HG02763 (cell line): ENCODE measurements at regions not wholly inside any gene's neighbourhood (a gene's known extent, or its start where the extent isn't known, plus 50 kb on each side); places are given as distances from the start of the nearest gene placed in this dataset.

ENCODE experiments used
- ATAC-seq: cut with Tn5 transposase; IDR thresholded peaks from one replicate; pipeline ENCODE4 v1.9.1; 2021; ENCODE audit warnings: mild to moderate bottlenecking, moderate library complexity; ENCODE audit not compliant: unreplicated experiment

DNA sequence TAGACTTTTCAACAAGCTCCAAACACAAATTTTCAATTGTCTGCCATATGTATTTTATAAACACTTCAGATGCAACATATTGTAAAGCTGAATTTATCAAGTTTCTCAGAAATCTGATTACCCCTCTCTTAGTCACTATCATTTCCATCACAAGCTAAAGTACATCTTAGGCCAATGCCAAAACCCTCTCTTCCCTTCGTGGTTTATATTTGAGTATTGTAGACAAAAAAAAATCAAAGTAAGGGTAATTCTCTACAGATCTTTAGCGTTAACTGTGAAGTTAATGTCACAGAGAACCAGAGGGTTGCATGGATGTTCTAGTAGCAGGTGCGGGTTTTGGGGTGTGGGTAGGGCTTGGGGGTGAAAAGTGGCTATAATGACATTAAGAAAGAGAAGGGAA, 387.7 kb upstream of the PTGER4 start:
- ATAC-seq, result no peak

GRCh38 chr5:40291338-40291737, 388.4 kb upstream of the PTGER4 start:
- no peak for ATAC-seq

DNA sequence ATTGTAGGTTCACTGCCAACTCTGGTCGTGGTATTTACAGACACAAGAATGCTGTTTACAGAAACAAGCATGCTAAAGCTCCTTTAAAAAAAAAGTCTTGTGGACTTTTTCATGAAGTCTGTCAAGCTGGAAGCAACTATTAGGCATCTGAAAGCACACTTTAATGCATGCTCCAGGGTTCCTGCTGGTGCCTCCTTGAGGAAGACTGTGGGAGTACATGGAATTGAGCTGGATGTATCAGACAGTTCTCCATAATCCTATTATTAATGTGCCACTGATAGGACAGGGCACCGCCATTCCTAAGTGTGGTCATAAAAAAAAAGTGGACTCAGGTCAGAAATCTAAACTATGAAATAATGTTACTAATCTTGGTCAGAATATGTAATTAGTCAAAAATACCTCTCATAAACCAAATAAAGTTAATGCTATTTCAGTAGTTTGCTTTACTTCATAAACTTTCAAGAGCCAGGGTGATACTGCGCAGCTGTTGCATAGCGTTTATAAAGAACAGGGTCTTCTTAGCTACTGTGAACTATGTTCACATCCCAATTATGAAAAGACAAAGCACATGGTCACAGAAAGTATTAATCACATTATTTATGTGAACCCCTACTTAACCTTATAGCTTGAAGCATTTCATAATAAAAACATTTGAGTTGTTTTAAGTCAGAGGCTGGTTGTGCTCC, 390.8 kb upstream of the PTGER4 start:
- ATAC-seq, result no peak

GRCh38 chr5:40284863-40285262, 394.9 kb upstream of the PTGER4 start:
- no peak for ATAC-seq

GRCh38 chr5:40278881-40279280, 400.8 kb upstream of the PTGER4 start:
- no peak for ATAC-seq

- no peak for ATAC-seq
Measured at GRCh38 chr5:40277161-40277906, 402.4 kb upstream of the PTGER4 start.

DNA sequence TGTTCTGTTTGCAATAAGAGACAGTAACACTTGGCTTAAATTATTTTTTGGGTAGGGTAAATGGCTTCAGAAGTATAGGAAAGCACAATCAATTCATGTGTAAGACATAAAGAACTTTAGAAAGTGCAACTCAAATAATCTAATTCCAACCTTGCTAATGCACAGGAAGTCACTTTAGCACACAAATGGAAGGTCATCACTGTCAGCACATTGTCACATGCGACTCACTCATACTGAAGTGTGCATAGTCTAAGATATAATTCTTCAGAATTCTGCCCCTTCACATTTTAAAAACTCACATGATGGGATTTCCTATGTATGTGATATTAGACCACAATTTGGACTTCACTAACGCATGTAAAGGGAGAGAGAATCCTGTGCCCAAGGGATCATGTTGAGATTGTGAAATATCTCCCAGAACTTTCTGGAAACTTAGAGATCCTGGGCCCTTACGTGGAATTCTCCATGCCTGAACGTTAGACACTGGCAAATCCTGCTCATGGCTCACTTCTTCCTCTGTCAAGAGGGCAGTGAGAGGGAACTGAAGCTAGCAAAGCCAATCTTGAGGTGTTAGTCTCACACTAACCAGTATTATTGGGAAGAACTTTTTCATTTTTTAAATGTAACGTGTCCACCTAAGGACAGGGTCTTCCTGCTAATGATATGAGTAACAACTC, 403.2 kb upstream of the PTGER4 start:
- ATAC-seq, result no peak

DNA sequence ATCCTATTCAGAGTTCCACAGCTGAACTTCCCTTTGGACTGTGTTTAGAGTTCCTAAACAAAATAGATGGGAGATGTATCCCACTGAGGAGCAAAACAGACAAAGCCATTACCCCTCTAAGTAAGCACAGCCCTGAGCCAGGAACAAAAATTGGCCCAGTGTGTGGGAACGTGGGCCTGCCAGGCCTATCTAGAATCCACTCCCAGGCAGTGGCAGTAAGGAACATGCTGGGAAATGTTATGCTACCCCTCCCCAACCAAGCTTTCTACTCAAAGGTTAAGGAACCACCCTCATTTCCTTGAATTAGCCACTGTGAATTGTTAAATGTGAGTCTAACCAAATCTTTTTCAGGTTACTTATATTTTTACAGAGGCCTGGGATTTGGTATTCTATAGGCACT, 405.1 kb upstream of the PTGER4 start:
- no peak for ATAC-seq

DNA sequence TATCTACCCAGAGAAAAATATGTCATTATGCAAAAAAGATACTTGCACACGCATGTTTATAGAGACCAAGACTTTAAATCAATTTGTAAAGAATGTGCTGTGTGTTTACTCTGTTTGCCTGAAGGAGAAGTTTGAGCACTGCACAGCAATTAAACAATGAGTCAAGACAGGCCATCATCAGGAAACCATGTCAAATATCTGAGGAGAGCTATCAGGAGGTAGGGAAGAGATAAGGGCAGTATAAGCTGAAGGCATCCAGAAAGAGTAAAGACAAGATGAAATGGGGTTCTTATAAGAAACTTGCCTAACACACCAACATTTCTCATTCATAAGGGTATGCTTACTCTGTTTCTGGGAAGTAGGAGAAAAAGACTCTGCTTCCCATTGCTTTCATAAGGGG, 405.8 kb upstream of the PTGER4 start:
- no peak for ATAC-seq

- no peak for ATAC-seq
Measured at GRCh38 chr5:40271476-40271875, 408.2 kb upstream of the PTGER4 start.

DNA sequence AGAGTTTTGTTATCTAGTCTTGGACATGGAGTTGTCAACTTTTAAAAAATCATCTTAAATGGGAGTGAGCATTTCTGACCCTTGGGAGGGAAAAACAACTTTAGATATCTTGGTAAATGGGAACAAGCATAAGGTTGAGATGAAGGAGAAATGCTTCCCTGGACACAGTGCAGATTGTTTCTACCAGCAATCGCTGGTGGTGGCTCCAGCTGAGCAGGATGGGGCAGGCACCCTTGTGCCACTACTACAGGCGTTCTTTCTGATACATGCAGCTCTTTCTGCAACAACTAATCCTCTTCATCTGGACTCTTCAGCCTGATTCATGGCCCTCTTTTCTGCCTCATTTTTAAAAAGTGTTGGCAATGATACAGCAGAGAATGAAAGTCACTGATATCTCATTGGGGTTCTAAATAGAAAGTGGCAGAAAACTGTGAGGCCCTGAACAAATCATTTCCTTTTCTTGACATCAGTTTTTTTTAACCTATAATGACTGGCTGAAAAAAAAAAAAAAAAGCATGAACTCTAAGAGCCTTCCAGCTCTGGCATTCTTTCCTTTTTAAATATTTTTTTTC, 409.4 kb upstream of the PTGER4 start:
- no peak for ATAC-seq

GRCh38 chr5:40268088-40268487, 411.6 kb upstream of the PTGER4 start:
- ATAC-seq, result no peak

DNA sequence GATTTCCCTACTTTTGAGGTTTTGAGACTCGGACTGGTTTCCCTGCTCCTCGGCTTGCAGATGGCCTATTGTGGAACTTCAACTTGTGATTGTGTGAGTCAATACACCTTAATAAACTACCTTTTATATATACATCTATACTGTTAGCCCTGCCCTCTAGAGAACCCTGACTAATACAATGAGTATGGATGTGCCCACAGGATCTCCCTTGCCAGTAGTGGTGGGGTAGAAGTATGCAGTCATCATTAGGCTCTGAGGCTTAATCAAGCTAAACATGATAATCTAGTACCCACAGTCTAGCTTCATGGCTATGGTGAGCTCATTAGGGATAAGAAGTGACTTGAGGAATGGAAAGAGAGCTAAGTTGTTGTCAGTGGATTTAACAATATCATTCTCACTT, 412.8 kb upstream of the PTGER4 start:
- no peak for ATAC-seq

GRCh38 chr5:40261984-40262383, 417.7 kb upstream of the PTGER4 start:
- ATAC-seq, result no peak

DNA sequence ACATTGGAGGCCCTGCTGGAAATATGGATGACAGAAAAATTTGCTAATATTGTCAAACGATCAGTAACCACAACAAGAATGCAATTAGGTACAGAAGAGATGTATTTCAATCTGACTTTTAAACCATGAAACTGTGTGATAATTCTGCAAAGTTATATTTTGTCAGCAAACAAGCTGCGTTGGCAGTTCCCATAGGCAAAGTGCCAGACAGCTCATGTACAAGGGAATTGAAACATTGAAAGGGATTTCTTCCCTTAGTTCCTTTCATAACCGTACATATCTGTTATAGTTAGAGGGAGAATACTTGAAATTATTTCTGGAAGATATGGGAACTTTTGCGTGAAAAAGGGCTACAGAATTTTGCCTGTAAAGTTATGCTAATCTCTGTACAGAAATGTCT, 419.4 kb upstream of the PTGER4 start:
- ATAC-seq, result no peak

DNA sequence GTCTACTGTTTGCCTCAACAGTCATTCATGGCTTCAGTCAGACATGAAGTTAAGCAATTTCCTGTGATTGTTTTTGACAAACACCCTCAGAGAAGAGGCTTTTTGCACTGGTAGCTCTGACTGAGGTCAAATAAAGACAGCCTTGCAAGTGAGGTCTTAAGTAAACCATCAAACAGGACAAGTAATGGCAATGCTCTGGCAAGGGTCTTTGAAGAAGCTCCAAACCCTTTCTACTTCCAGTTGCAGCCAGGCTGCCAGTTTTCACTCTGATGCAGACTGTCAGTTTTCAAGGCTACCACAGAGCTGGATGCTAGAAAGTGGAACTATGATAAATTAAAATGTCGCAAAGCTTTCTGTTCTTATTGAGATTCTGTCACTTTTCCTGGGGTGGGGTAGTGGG, 421.5 kb upstream of the PTGER4 start:
- no peak for ATAC-seq

- ATAC-seq, result no peak
Measured at GRCh38 chr5:40240671-40241070, 439.0 kb upstream of the PTGER4 start.

- no peak for ATAC-seq
Measured at GRCh38 chr5:40240111-40240510, 439.6 kb upstream of the PTGER4 start.

DNA sequence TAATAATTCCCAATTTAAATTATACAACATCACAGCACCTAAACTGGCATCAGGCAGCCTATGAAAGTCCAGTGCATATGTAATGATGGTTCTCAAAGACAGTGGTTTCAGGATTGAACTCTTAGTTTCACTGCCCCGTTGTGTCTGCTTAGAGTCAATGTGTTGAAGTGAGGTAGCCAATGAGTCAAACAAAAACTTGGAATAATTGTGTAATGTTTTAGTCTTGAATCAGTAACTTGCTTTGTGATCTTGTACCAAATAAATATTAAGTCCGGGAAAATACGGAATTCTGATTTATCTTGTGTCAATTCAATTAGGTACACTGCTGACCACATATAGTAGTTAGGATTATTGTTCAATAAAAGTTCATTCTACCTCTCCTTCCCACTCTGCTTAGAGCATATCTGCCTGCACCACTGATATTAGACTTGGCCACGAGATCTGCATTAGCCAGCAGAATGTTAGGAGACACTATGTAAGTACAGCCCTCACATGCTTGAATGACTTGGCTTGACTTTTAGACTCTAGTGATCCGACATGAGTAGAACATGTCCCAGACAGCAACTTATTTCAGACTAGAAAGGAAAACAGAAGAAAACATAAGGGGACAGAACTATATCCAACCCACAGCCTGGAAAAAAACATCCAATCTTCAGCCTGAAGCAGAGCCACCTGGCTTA, 441.5 kb upstream of the PTGER4 start:
- no peak for ATAC-seq

GRCh38 chr5:40235471-40236400, 444.0 kb upstream of the PTGER4 start:
- no peak for ATAC-seq
